Psoas muscle (tissue), 7 donors: ENCODE measurements at regions not wholly inside any gene's neighbourhood (a gene's known extent, or its start where the extent isn't known, plus 50 kb on each side); places are given as distances from the start of the nearest gene placed in this dataset.
"Not testable (repeated sequence)": the region's sequence is repeated elsewhere in the genome, so short reads cannot be mapped to it uniquely, and the experiment has no call there.

Source experiments
- ATAC-seq, 4 donors: fragments of 200-7000 bp; cut with Tn5 transposase; one replicate each; pipeline ENCODE4 v1.9.1; 2020; ENCODE audit warnings: moderate library complexity in 3 of 4, mild to moderate bottlenecking in 2 of 4
- DNase-seq, 2 donors: peaks; one replicate each; pipeline ENCODE4 v3.0.0-alpha.2; 2020
- H3K27ac ChIP-seq: fragments of 200-600 bp; one replicate; pipeline ENCODE4 v1.8.0; 2022
- H3K27me3 ChIP-seq, 3 donors: fragments of 200-600 bp in 1 of 3; one replicate each; pipeline versions ENCODE4 v1.6.1 to v1.8.0; 2013 to 2022; ENCODE audit warnings: low read length in 2 of 3, mild to moderate bottlenecking in 2 of 3, moderate library complexity in 1 of 3; ENCODE audit not compliant: insufficient read depth in 3 of 3
- H3K36me3 ChIP-seq, 2 donors: fragments of 200-600 bp in 1 of 2; one replicate each; pipeline versions ENCODE4 v1.6.1 to v1.8.0; 2013 to 2022; ENCODE audit warnings: low read depth in 1 of 2, mild to moderate bottlenecking in 1 of 2, moderate library complexity in 1 of 2; ENCODE audit not compliant: insufficient read depth in 1 of 2
- H3K4me1 ChIP-seq: fragments of 200-600 bp; one replicate; pipeline ENCODE4 v1.8.0; 2022
- H3K4me3 ChIP-seq: fragments of 200-600 bp; one replicate; pipeline ENCODE4 v1.8.0; 2022; ENCODE audit warnings: mild to moderate bottlenecking
- H3K9me3 ChIP-seq: fragments of 200-600 bp; one replicate; pipeline ENCODE4 v1.8.0; 2022
- CTCF ChIP-seq: fragments of 200-600 bp; IDR thresholded peaks from one replicate; pipeline ENCODE4 v1.8.0; 2022; ENCODE audit warnings: antibody characterized with exemption
- WGBS, 3 donors: extraction: QIAGEN DNeasy Blood & Tissue Kit; methylation state at CpG; one replicate each; pipeline versions ENCODE4 v1.1.6 to v1.1.7; 2013; 5-methylcytosine and 5-hydroxymethylcytosine counted together
- intact Hi-C, 2 donors: fragments of 100-400 bp; cut with DNase I; formaldehyde crosslinking; loops; one replicate each; pipeline versions ENCODE4 v1.11.0 to v1.14.2; 2022
- donor health status: healthy with polysubstance abuse.
- donor health status: DM: no; HTN: no; CAD: no; lungs with moderate emphysema.
- donor health status: Bipolar disorder and iron deficiency.
- donor health status: healthy.
- donor health status: DM: yes; HTN: yes; CAD: no.
- donor health status: DM: no; HTN: no; CAD: no.
- donor health status: DM: yes; HTN: yes; CAD: no.

- WGBS, 3 donors = 82 to 87% (median 85%) methylated on average over 3 of the region's 3 CpGs
- ATAC-seq = no peak
- TF ChIP-seq CTCF = no peak
Observed at GRCh38 chr13:50136226-50136625, 121.0 kb downstream of the KCNRG start.

GRCh38 chr13:50136678-50137077 lies 121.4 kb downstream of the KCNRG start:
- H3K27me3 ChIP-seq = peaks cover 0 to 7% (median 6%) of the 10 kb centered on the region in 3 donors
- TF ChIP-seq CTCF = no peak
- H3K4me1 ChIP-seq = no peaks in the 10 kb centered on the region
- no peak for DNase-seq
- intact Hi-C loops = no loop called here
- WGBS, 3 donors = 63 to 83% (median 74%) methylated on average over 3 of the region's 3 CpGs
- ATAC-seq = no peak
- H3K4me3 ChIP-seq = no peak overlapping the region
- H3K27ac ChIP-seq = no peak overlapping the region
- H3K36me3 ChIP-seq = no peaks in the 10 kb centered on the region
- H3K9me3 ChIP-seq = no peaks in the 10 kb centered on the region

More at GRCh38 chr13:50136226-50136625, 121.0 kb downstream of the KCNRG start:
- Histone ChIP-seq H3K4me1 (no peaks in the 10 kb centered on the region), H3K27ac (no peak overlapping the region), H3K27me3 (peaks cover 0 to 7% (median 6%) of the 10 kb centered on the region in 3 donors), H3K36me3 (no peaks in the 10 kb centered on the region), H3K9me3 (no peaks in the 10 kb centered on the region), H3K4me3 (no peak overlapping the region)
- no peak for DNase-seq
- intact Hi-C loops = no loop called here

- intact Hi-C loops, H3K27me3 ChIP-seq, DNase-seq, H3K4me1 ChIP-seq, ATAC-seq, H3K4me3 ChIP-seq, H3K36me3 ChIP-seq, H3K27ac ChIP-seq, H3K9me3 ChIP-seq: not testable (repeated sequence)
- WGBS, 3 donors = 95 to 97% (median 96%) methylated on average over 4 of the region's 4 CpGs
Observed at GRCh38 chr13:50139435-50139934, 124.2 kb downstream of the KCNRG start.

- Histone ChIP-seq H3K36me3 (no peaks in the 10 kb centered on the region), H3K4me1 (no peaks in the 10 kb centered on the region), H3K27ac (no peak overlapping the region), H3K27me3 (no peaks in the 10 kb centered on the region), H3K4me3 (no peak overlapping the region), H3K9me3 (no peaks in the 10 kb centered on the region)
- DNase-seq (no peak), ATAC-seq (no peak)
- no peak for TF ChIP-seq CTCF
- intact Hi-C loops = no loop called here
- 74 to 84% (median 79%) methylated on average over 2 of the region's 2 CpGs for WGBS, 3 donors
Observed at GRCh38 chr13:50140153-50140552, 124.9 kb downstream of the KCNRG start.

GRCh38 chr13:50140581-50141374 lies 125.5 kb downstream of the KCNRG start:
- 32 to 58% (median 42%) methylated on average over 14 of the region's 14 CpGs for WGBS, 3 donors
- no peak for TF ChIP-seq CTCF
- no peaks in the 10 kb centered on the region for H3K9me3 ChIP-seq
- H3K4me3 ChIP-seq = no peak overlapping the region
- DNase-seq = no peak
- no peaks in the 10 kb centered on the region for H3K27me3 ChIP-seq
- no peaks in the 10 kb centered on the region for H3K36me3 ChIP-seq
- ATAC-seq = no peak
- intact Hi-C loops = no loop called here
- no peak overlapping the region for H3K27ac ChIP-seq
- no peaks in the 10 kb centered on the region for H3K4me1 ChIP-seq
